IMR-90 (cell line): ENCODE measurements at regions not wholly inside any gene's neighbourhood (a gene's known extent, or its start where the extent isn't known, plus 50 kb on each side); places are given as distances from the start of the nearest gene placed in this dataset.

Experiments
- ATAC-seq: fragments of 200-7000 bp; cut with Tn5 transposase; 2 replicates; pipeline ENCODE4 v1.9.1; 2020; ENCODE audit warnings: low read depth, mild to moderate bottlenecking, moderate library complexity
- BruUV-seq: library from RNA; stranded (reverse); fragments of 400-500 nt; replicated peaks from 2 replicates; lab custom pipeline; 2021; lab: Mats Ljungman, UMichigan
- CTCF ChIA-PET: fragments of 300-600 bp; formaldehyde crosslinking; extraction: SDS; loops from one replicate; lab custom pipeline; 2021; ENCODE audit warnings: antibody characterized with exemption; lab: Yijun Ruan, JAX
- POLR2A ChIA-PET: fragments of 300-600 bp; sonication (Branson Sonifier 250); formaldehyde crosslinking; loops from one replicate; lab custom pipeline; 2022; ENCODE audit warnings: antibody characterized with exemption; ENCODE audit not compliant: unreplicated experiment; lab: Charles Lee
- DNase-seq: peaks from one replicate; pipeline ENCODE4 v3.0.0; 2013
- H2AFZ ChIP-seq: replicated peaks from 2 replicates; pipeline ENCODE3; 2013; ENCODE audit warnings: low read length, mild to moderate bottlenecking; ENCODE audit not compliant: poor library complexity
- H2AK5ac ChIP-seq: 2 replicates; pipeline ENCODE4 v1.6.1; 2013; ENCODE audit warnings: low read depth, low read length, inconsistent platforms
- H2AK9ac ChIP-seq: replicated peaks from 2 replicates; pipeline ENCODE3; 2013; ENCODE audit warnings: mild to moderate bottlenecking, low read depth, low read length, moderate library complexity; ENCODE audit not compliant: poor library complexity
- H2BK120ac ChIP-seq: 2 replicates; pipeline ENCODE4 v1.6.1; 2013; ENCODE audit warnings: low read depth, low read length, inconsistent platforms
- H2BK15ac ChIP-seq: 3 replicates; pipeline ENCODE4 v1.6.1; 2013; ENCODE audit warnings: low read depth, low read length, inconsistent platforms
- H2BK20ac ChIP-seq: 2 replicates; pipeline ENCODE4 v1.6.1; 2013; ENCODE audit warnings: low read depth, mild to moderate bottlenecking, inconsistent platforms, low read length, moderate library complexity
- H2BK5ac ChIP-seq: 2 replicates; pipeline ENCODE4 v1.6.1; 2013; ENCODE audit warnings: mild to moderate bottlenecking, low read depth, low read length, inconsistent platforms; ENCODE audit not compliant: poor library complexity, severe bottlenecking
- H3K14ac ChIP-seq: replicated peaks from 2 replicates; pipeline ENCODE4 v1.6.1; 2013; ENCODE audit warnings: low read depth, low read length, inconsistent platforms
- H3K18ac ChIP-seq: 2 replicates; pipeline ENCODE4 v1.6.1; 2013; ENCODE audit warnings: low read depth, low read length, control low read depth
- H3K23ac ChIP-seq: 2 replicates; pipeline ENCODE4 v1.6.1; 2013; ENCODE audit warnings: low read depth, low read length, inconsistent platforms
- H3K27ac ChIP-seq: 2 replicates; pipeline ENCODE4 v1.5.1; 2013; ENCODE audit warnings: mild to moderate bottlenecking, control low read depth, low read length; ENCODE audit not compliant: insufficient read depth
- H3K27me3 ChIP-seq: 2 replicates; pipeline ENCODE4 v1.6.1; 2013; ENCODE audit warnings: low read length; ENCODE audit not compliant: control insufficient read depth, insufficient read depth
- H3K36me3 ChIP-seq: 2 replicates; pipeline ENCODE4 v1.6.1; 2013; ENCODE audit warnings: low read length, mixed read lengths; ENCODE audit not compliant: control insufficient read depth, insufficient read depth
- H3K4ac ChIP-seq: 2 replicates; pipeline ENCODE4 v1.6.1; 2013; ENCODE audit warnings: low read depth, low read length, inconsistent platforms
- H3K4me1 ChIP-seq: 2 replicates; pipeline ENCODE4 v1.6.1; 2013; ENCODE audit warnings: low read length, mixed read lengths; ENCODE audit not compliant: control insufficient read depth, insufficient read depth
- H3K4me2 ChIP-seq: 2 replicates; pipeline ENCODE4 v1.6.1; 2013; ENCODE audit warnings: low read depth, mild to moderate bottlenecking, control low read depth, low read length, moderate library complexity
- H3K4me3 ChIP-seq: 2 replicates; pipeline ENCODE4 v1.5.1; 2013; ENCODE audit warnings: low read depth, mild to moderate bottlenecking, control low read depth, low read length, moderate library complexity; ENCODE audit not compliant: insufficient read depth
- H3K56ac ChIP-seq: 2 replicates; pipeline ENCODE4 v1.6.1; 2013; ENCODE audit warnings: low read length, inconsistent platforms; ENCODE audit not compliant: insufficient read depth; ENCODE audit errors: extremely low read depth
- H3K79me1 ChIP-seq, 2 experiments: 2 replicates each; pipeline ENCODE4 v1.6.1; 2013; ENCODE audit warnings: low read length in 2 of 2, inconsistent platforms in 1 of 2, low read depth in 1 of 2
- H3K9ac ChIP-seq: 2 replicates; pipeline ENCODE4 v1.6.1; 2013; ENCODE audit warnings: low read depth, low read length, control low read depth
- H3K9me1 ChIP-seq: 2 replicates; pipeline ENCODE4 v1.6.1; 2013; ENCODE audit warnings: low read length, inconsistent platforms; ENCODE audit not compliant: insufficient read depth
- H3K9me3 ChIP-seq: 2 replicates; pipeline ENCODE4 v1.6.1; 2013; ENCODE audit warnings: low read length; ENCODE audit not compliant: control insufficient read depth, insufficient read depth
- H4K20me1 ChIP-seq: 2 replicates; pipeline ENCODE4 v1.6.1; 2013; ENCODE audit warnings: low read length, inconsistent platforms; ENCODE audit not compliant: insufficient read depth
- H4K5ac ChIP-seq: 2 replicates; pipeline ENCODE4 v1.6.1; 2013; ENCODE audit warnings: mild to moderate bottlenecking, low read depth, low read length, control low read depth
- H4K8ac ChIP-seq, 2 experiments: 2 replicates each; pipeline ENCODE4 v1.6.1; 2013; ENCODE audit warnings: low read depth in 2 of 2, low read length in 2 of 2, control low read depth in 1 of 2, inconsistent platforms in 1 of 2
- H4K91ac ChIP-seq: 2 replicates; pipeline ENCODE4 v1.6.1; 2013; ENCODE audit warnings: low read depth, low read length, inconsistent platforms; ENCODE audit not compliant: insufficient read depth
- NFE2L2 ChIP-seq: fragments of 150-350 bp; IDR thresholded peaks from 2 replicates; pipeline ENCODE4 v1.6.1; 2016; ENCODE audit warnings: low read depth, mild to moderate bottlenecking, low read length
- WGBS, 2 experiments: methylation state at CpG; one replicate each; pipeline versions ENCODE4 v1.1.5 to v1.1.7; 2013; ENCODE audit warnings: missing lambda C conversion rate in 2 of 2; ENCODE audit not compliant: insufficient read length in 1 of 2; ENCODE audit errors: extremely low coverage in 2 of 2; 5-methylcytosine and 5-hydroxymethylcytosine counted together
- dilution Hi-C: fragments of 300-500 bp; cut with HindIII; formaldehyde crosslinking; loops from one replicate; pipeline ENCODE4 v1.14.3; 2018; ENCODE audit warnings: low sequenced_read_pairs; ENCODE audit not compliant: unreplicated experiment
- in situ Hi-C: fragments of 300-500 bp; cut with MboI; formaldehyde crosslinking; loops from 3 replicates; pipeline ENCODE4 v1.14.3; 2019; ENCODE audit warnings: low sequenced_read_pairs, inconsistent platforms, mixed read lengths
- intact Hi-C: fragments of 100-400 bp; cut with micrococcal nuclease; formaldehyde crosslinking; loops from 2 replicates; pipeline ENCODE4 v1.10.0; 2022

DNA sequence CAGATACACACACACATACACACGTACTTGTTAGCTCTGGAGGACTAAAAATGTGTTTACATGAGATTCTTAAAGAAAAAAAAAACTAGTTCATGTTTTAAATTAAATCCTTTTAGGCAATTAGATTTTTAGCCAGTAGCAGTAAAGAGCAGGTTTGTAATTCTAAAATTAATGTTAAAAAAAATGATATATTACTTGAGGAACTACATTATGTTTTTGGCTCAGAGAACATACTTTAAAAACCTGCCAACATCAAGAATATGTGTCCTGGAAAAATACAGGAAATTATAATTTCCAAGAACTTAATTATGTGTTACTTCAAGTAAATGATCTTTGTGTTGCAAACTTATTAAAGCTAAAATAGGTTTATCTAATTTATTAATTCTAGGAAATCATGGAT lies 594.3 kb upstream of the PCDH7 start:
- Histone ChIP-seq H2BK5ac (no peak overlapping the region), H2AFZ (no peak overlapping the region), H3K18ac (no peak overlapping the region), H4K8ac (no peak overlapping the region), H2AK9ac (no peak overlapping the region), H2BK120ac (no peak overlapping the region), H3K27me3 (no peaks in the 10 kb centered on the region), H3K4me1 (no peaks in the 10 kb centered on the region), H3K79me1 (no peaks in the 10 kb centered on the region), H2BK15ac (no peak overlapping the region), H3K36me3 (no peaks in the 10 kb centered on the region), H3K14ac (no peak overlapping the region), H2BK20ac (no peak overlapping the region), H3K9me1 (no peaks in the 10 kb centered on the region), H3K4me2 (no peak overlapping the region), H3K23ac (no peak overlapping the region), H4K5ac (no peak overlapping the region), H3K27ac (no peak overlapping the region), H4K91ac (no peak overlapping the region), H3K9me3 (no peaks in the 10 kb centered on the region), H4K20me1 (no peaks in the 10 kb centered on the region), H3K4ac (no peak overlapping the region), H3K56ac (no peak overlapping the region), H3K4me3 (no peak overlapping the region), H3K9ac (no peak overlapping the region), H2AK5ac (no peak overlapping the region)
- no peak for TF ChIP-seq NFE2L2
- POLR2A ChIA-PET = no interaction called here
- no CpG with 5 or more reads among the region's 1 CpG for WGBS, 2 experiments
- ATAC-seq (no peak), DNase-seq (no peak)
- no TSS peak for BruUV-seq
- dilution Hi-C loops = no loop called here
- in situ Hi-C loops = no loop called here
- CTCF ChIA-PET = no interaction called here
- intact Hi-C loops = no loop called here
